HEK293T (cell line): ENCODE measurements at regions not wholly inside any gene's neighbourhood (a gene's known extent, or its start where the extent isn't known, plus 50 kb on each side); places are given as distances from the start of the nearest gene placed in this dataset.

Experiments
- ARNT ChIP-seq: fragments of 450-650 bp; IDR thresholded peaks from 2 replicates; pipeline ENCODE4 v1.6.1; 2017; ENCODE audit warnings: mild to moderate bottlenecking
- BHLHE40 ChIP-seq: fragments of 450-650 bp; IDR thresholded peaks from 2 replicates; pipeline ENCODE4 v1.6.1; 2016; ENCODE audit warnings: mild to moderate bottlenecking, moderate library complexity, borderline replicate concordance
- FOXK2 ChIP-seq: fragments of 450-650 bp; IDR thresholded peaks from 2 replicates; pipeline ENCODE4 v1.6.1; 2016; ENCODE audit warnings: mild to moderate bottlenecking
- FOXM1 ChIP-seq: fragments of 450-650 bp; IDR thresholded peaks from 2 replicates; pipeline ENCODE4 v1.6.1; 2017; ENCODE audit warnings: mild to moderate bottlenecking, borderline replicate concordance
- HDGF ChIP-seq: fragments of 450-650 bp; IDR thresholded peaks from 2 replicates; pipeline ENCODE4 v1.6.1; 2017; ENCODE audit warnings: antibody characterized with exemption, borderline replicate concordance

- TF ChIP-seq FOXM1, result no peak
- TF ChIP-seq FOXK2, result no peak
- TF ChIP-seq ARNT, result no peak
- TF ChIP-seq HDGF, result no peak
- TF ChIP-seq BHLHE40, result no peak
These were observed 844.6 kb upstream of the ROBO1 start for GRCh38 chr3:80612366-80612765.
